Aorta (tissue), 5 donors: ENCODE measurements at regions not wholly inside any gene's neighbourhood (a gene's known extent, or its start where the extent isn't known, plus 50 kb on each side); places are given as distances from the start of the nearest gene placed in this dataset.

ENCODE experiments used
- ATAC-seq: fragments of 200-7000 bp; cut with Tn5 transposase; one replicate; pipeline ENCODE4 v1.9.1; 2022; ENCODE audit warnings: moderate library complexity; ENCODE audit not compliant: low FRiP score
- DNase-seq, 2 donors: peaks; one replicate each; pipeline ENCODE4 v3.0.0-alpha.2; 2020
- H3K27ac ChIP-seq, 2 donors: one replicate each; pipeline ENCODE4 v1.5.1; 2013; ENCODE audit warnings: low read length in 2 of 2, mild to moderate bottlenecking in 2 of 2, moderate library complexity in 2 of 2, control low read depth in 1 of 2, inconsistent platforms in 1 of 2, low read depth in 1 of 2
- H3K27me3 ChIP-seq, 2 donors: one replicate each; pipeline ENCODE4 v1.6.1; 2013; ENCODE audit warnings: control low read depth in 1 of 2, low read length in 1 of 2, mild to moderate bottlenecking in 1 of 2, moderate library complexity in 1 of 2; ENCODE audit not compliant: insufficient read depth in 2 of 2, control insufficient read depth in 1 of 2
- H3K36me3 ChIP-seq, 2 donors: one replicate each; pipeline ENCODE4 v1.6.1; 2013; ENCODE audit warnings: control low read depth in 1 of 2, low read length in 1 of 2, mild to moderate bottlenecking in 1 of 2; ENCODE audit not compliant: insufficient read depth in 2 of 2, control insufficient read depth in 1 of 2
- H3K4me1 ChIP-seq, 2 donors: one replicate each; pipeline ENCODE4 v1.6.1; 2013; ENCODE audit warnings: low read length in 2 of 2, control low read depth in 1 of 2, mild to moderate bottlenecking in 1 of 2, moderate library complexity in 1 of 2; ENCODE audit not compliant: insufficient read depth in 2 of 2, control insufficient read depth in 1 of 2
- H3K4me3 ChIP-seq, 2 donors: one replicate each; pipeline ENCODE4 v1.5.1; 2013; ENCODE audit warnings: low read length in 2 of 2, control low read depth in 1 of 2, mild to moderate bottlenecking in 1 of 2
- H3K9me3 ChIP-seq: one replicate; pipeline ENCODE4 v1.6.1; 2013; ENCODE audit warnings: mild to moderate bottlenecking, low read length; ENCODE audit not compliant: control insufficient read depth
- WGBS, 2 donors: extraction: QIAGEN DNeasy Blood & Tissue Kit; methylation state at CpG; one replicate each; pipeline ENCODE4 v1.1.7; 2013; 5-methylcytosine and 5-hydroxymethylcytosine counted together
- intact Hi-C, 2 donors: fragments of 100-400 bp; cut with DNase I; formaldehyde crosslinking; loops; one replicate each; pipeline versions ENCODE4 v1.14.2 to v1.15.0; 2022
- donor health status: healthy with polysubstance abuse.
- donor health status: Bipolar disorder and iron deficiency.
- donor health status: DM: no; HTN: no; CAD: no.
- donor health status: DM: no; HTN: no; CAD: no.
- donor health status: DM: yes; HTN: yes; CAD: no.

DNA sequence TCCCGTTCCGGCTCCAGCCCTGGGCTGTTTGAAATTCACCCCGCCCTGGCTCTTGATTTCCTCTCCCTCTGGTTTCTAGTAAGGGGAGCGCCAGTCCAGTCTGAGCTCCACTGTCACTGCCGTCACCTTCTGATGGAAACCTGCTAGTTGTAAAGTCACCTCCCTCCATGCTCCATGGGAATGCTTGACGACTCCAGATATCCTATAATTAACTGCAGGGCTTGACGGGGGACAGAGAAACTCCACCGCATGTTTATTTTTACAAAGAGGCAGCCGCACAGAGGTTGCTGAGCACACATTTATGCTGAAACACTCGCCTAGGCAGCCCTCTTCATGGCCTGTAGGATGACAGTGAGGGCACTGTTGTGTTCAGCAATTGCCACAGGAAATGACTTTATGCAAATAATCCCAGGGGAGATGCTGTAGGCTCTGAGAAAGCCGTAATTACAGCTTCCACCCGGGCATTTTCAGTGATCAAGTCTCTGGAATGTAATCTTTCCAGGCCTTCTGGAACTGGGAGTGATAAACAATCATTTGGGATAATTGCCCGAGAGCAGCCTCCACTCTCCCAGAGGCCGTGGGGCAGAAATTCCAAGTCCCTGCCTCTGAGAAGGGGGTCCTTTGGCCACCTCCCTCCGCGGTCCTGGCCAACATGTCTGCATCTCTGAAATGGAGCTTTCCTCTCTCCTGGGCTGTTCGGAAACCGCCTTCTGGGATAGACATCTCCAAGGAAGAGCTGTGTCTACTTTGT lies 300.5 kb downstream of the KLF6 start:
- 84% methylated on average over 18 of the region's 18 CpGs for WGBS, 2 donors
- ATAC-seq: no peak
- DNase-seq: no peak
- no peaks in the 10 kb centered on the region for H3K9me3 ChIP-seq
- H3K27me3 ChIP-seq: no peaks in the 10 kb centered on the region
- no peaks in the 10 kb centered on the region for H3K4me1 ChIP-seq
- intact Hi-C loops: no loop called here
- H3K36me3 ChIP-seq: no peaks in the 10 kb centered on the region
- no peak overlapping the region for H3K27ac ChIP-seq
- H3K4me3 ChIP-seq: no peak overlapping the region

DNA sequence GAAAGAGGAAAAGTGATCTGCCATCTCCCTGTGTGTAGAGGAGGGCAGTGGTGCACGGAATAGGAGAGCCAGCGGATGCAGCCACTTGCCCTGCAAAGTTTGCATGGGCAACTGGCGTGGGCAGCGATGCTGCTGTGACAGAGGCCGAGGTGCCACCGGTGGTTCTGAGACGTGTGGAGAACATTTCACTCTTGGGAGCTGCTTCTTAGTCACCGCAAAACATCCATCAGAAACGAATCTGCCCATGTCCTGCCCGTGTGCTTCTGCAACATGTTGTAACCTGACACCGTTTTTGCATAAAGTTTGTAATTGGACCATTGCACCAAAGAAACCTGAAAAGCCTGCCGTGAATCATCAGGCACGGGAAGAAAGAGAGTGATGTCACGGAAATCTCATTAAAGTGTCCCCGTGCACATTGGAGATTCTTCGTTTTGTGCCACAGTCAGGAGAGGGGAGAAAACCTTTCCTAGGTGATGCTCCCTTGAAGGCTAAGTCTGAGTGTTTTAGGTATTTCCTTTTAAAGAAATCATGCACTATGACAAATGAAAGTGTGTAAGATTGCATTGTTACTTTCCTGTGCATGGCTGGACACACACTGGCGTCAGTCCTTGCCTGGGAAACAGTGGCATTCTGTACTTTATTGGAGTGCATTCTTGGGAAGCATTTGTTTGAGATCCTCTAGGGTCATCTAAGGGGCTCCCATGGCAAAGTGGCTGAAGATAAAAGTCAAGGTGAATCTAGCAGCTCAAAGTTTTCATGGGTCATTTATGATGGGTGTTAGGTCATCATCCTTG lies 302.6 kb downstream of the KLF6 start:
- Histone ChIP-seq H3K4me1 (no peaks in the 10 kb centered on the region), H3K27ac (peak overlapping the region in 1 of 2 donors; percentile 18)

DNA sequence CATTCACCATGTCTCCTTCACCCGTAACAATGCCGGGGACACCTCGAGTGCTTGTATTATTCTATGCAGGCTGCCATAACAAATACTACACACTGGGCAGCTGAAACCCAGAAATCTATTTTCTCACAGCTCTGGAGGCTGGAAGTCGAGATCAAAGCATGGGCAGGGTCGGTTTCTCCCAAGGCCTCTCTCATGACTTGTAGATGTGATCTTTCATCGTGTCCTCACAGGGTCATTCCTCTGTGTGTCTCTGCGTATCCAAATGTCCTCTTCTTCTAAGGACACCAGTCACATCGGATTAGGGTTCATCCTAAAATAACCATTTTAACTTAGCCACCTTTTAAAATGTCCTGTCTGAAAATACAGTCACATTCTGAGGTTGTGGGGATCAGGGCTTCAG lies 303.5 kb downstream of the KLF6 start:
- no peaks in the 10 kb centered on the region for H3K27me3 ChIP-seq
- no peaks in the 10 kb centered on the region for H3K9me3 ChIP-seq
- no peak for ATAC-seq
- H3K4me1 ChIP-seq: no peaks in the 10 kb centered on the region
- 94 to 96% methylated on average over 8 of the region's 8 CpGs for WGBS, 2 donors
- intact Hi-C loops: no loop called here
- H3K27ac ChIP-seq: no peak overlapping the region
- no peak overlapping the region for H3K4me3 ChIP-seq
- no peak for DNase-seq
- H3K36me3 ChIP-seq: no peaks in the 10 kb centered on the region

More for the DNA sequence above, 302.6 kb downstream of the KLF6 start:
- peak in 1 of 2 donors; percentile 61 for DNase-seq
- H3K36me3 ChIP-seq: no peaks in the 10 kb centered on the region
- ATAC-seq: peak; percentile 78
- intact Hi-C loops: no loop called here
- H3K27me3 ChIP-seq: no peaks in the 10 kb centered on the region
- H3K9me3 ChIP-seq: no peaks in the 10 kb centered on the region
- WGBS, 2 donors: 3 to 4% methylated on average over 17 of the region's 17 CpGs
- H3K4me3 ChIP-seq: no peak overlapping the region

DNA sequence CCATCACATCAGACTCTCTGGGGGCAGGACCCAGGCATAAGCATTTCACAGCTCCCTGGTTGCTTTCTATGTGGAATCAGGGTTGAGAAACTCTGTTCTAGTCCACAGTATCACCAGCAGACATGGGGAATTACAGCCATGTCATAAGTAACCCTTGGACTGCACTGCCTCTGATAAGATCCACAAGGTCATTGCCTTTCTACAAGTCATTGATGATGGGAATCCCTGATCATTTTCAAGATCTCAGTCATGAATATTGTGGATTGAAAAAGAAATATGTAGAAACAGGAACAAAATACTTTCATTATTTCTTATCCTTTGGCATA lies 304.1 kb downstream of the KLF6 start:
- Histone ChIP-seq H3K9me3 (no peaks in the 10 kb centered on the region), H3K27ac (no peak overlapping the region), H3K4me3 (no peak overlapping the region), H3K36me3 (no peaks in the 10 kb centered on the region), H3K4me1 (no peaks in the 10 kb centered on the region), H3K27me3 (no peaks in the 10 kb centered on the region)
- intact Hi-C loops: no loop called here
- no peak for DNase-seq
- ATAC-seq: no peak

DNA sequence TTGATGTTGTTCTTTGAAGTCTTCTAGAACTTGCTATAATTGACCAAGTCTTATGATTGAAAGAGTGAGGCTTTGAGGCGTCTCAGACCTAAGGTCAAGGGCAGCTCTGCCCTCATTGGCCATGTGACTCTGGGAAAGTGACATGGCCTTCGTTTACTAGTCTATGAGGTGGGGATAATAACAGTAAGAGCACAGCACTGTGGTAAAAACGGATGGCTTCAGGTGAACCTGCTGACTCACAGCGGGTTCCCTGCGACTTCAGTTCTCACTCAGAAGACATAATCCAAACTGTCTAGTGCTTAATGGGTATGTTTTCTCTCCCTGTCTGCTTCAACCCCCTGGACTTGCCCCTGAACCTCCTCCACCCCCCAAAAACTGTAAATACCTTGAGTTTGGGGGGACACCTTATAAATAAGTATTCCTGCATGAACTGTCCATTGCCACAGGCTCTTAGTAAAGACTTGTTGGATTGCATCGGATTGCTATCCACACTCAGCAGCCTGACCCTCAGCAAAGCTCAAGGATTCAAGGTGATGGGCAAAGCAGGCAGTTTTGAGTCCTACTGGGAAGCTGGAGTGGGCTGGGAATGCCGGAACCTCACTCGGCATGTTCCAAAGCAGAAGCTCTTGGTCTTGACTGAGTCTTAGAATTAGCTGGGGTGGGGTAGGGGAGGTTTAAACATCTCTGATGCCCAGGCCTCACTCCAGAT lies 304.6 kb downstream of the KLF6 start:
- 95% methylated on average over 8 of the region's 8 CpGs for WGBS, 2 donors
- Histone ChIP-seq H3K27me3 (no peaks in the 10 kb centered on the region), H3K4me3 (no peak overlapping the region), H3K27ac (no peak overlapping the region), H3K36me3 (no peaks in the 10 kb centered on the region), H3K9me3 (no peaks in the 10 kb centered on the region), H3K4me1 (no peaks in the 10 kb centered on the region)
- ATAC-seq: no peak
- DNase-seq: no peak
- intact Hi-C loops: no loop called here

DNA sequence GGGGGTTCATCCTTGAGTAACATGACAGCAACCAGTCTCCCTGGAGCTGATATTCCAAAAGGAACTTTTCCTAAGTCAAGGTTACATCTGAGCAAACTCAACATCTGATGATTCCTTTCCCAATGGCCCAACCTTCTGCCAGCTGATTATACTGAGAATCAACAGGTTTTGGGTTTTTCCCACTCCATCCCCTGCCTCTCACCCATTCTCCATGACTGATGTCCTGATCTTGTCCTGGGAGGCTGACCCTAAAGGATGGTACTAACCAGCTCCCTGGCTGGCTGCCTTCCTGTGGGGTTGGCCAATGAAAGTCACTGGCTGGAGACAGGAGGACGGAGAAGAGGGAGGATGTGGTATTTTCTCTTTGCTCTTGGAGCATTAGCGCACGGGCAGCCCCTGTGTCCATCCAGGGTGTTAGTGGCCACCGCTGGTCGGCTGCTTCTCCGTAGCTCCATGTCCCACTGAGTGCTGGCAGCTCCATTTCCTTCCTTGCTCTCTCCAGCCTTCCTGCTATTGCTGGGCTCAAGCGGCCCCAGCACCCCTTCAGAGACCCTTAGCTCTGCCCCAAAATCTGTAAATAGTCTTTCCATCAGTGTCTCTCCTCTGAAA lies 306.2 kb upstream of the PITRM1 start:
- no peak overlapping the region for H3K27ac ChIP-seq
- no peak overlapping the region for H3K4me3 ChIP-seq
- 97 to 98% methylated on average over 5 to 7 of the region's 7 CpGs for WGBS, 2 donors
- no peaks in the 10 kb centered on the region for H3K36me3 ChIP-seq
- intact Hi-C loops: no loop called here
- ATAC-seq (no peak), DNase-seq (no peak)
- H3K4me1 ChIP-seq: no peaks in the 10 kb centered on the region
- no peaks in the 10 kb centered on the region for H3K9me3 ChIP-seq
- no peaks in the 10 kb centered on the region for H3K27me3 ChIP-seq

DNA sequence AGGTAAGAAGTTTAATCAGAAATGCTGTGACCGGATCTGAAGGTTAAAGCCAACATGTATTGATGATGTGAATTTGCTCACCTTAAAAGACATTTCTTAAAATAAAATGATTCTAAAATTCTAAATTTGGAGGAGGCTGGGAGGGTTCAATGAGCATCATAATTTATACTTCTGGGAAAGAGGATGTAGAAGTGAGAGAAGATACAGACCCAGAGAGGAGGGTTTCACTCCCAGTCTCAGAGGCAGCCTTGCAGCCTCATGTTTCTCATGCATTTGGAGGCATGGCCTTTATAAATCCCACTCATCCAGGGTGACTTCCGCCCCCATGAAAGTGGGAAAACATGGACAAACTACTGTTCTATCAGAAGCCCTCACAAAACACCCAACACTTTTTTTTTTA lies 305.6 kb upstream of the PITRM1 start:
- no peak for DNase-seq
- H3K4me1 ChIP-seq: no peaks in the 10 kb centered on the region
- H3K9me3 ChIP-seq: no peaks in the 10 kb centered on the region
- no peak overlapping the region for H3K27ac ChIP-seq
- ATAC-seq: no peak
- intact Hi-C loops: no loop called here
- no peak overlapping the region for H3K4me3 ChIP-seq
- WGBS, 2 donors: 96 to 100% methylated on average over 2 of the region's 2 CpGs
- H3K36me3 ChIP-seq: no peaks in the 10 kb centered on the region
- no peaks in the 10 kb centered on the region for H3K27me3 ChIP-seq

DNA sequence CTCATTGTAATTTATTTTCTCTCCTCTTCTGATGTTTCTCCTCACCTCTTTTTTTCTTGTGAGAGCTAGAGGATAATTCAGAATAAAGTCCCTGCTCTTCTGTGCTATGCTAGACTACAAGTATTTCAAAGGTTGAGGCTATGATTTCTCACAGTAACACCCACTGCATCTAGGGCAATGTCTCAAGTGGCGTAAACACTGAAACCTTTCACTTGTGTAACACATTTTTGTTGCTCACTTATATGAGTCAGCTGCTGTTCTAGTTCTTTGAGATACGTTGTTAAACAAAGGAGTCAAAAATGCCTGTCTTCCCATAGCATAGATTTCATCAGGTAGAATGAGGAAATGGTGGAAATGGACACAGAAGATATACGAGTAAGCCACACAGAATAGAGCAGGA lies 305.1 kb upstream of the PITRM1 start:
- intact Hi-C loops: no loop called here
- H3K27ac ChIP-seq: no peak overlapping the region
- no peaks in the 10 kb centered on the region for H3K36me3 ChIP-seq

More for the DNA sequence above, 305.1 kb upstream of the PITRM1 start:
- Histone ChIP-seq H3K4me1 (no peaks in the 10 kb centered on the region), H3K4me3 (no peak overlapping the region), H3K9me3 (no peaks in the 10 kb centered on the region), H3K27me3 (no peaks in the 10 kb centered on the region)
- no peak for DNase-seq
- WGBS, 2 donors: 57 to 69% methylated on average over 3 of the region's 3 CpGs
- ATAC-seq: no peak
